Right lobe of liver (tissue), 6 donors: ENCODE measurements at regions not wholly inside any gene's neighbourhood (a gene's known extent, or its start where the extent isn't known, plus 50 kb on each side); places are given as distances from the start of the nearest gene placed in this dataset.

Experiments
- ATAC-seq, 4 donors: fragments of 200-7000 bp; cut with Tn5 transposase; one replicate each; pipeline ENCODE4 v1.9.1; 2020; ENCODE audit warnings: mild to moderate bottlenecking in 4 of 4, moderate library complexity in 4 of 4
- DNase-seq, 3 donors: peaks; one replicate each; pipeline ENCODE4 v3.0.0-alpha.2; 2020
- H3K27ac ChIP-seq, 3 donors: fragments of 200-600 bp; one replicate each; pipeline ENCODE4 v1.8.0; 2022
- H3K27me3 ChIP-seq, 2 donors: fragments of 200-600 bp; one replicate each; pipeline ENCODE4 v1.8.0; 2022
- H3K36me3 ChIP-seq, 4 donors: fragments of 200-600 bp; sonication (generic) in 1 of 4; one replicate each; pipeline versions ENCODE4 v1.5.1 to v1.8.0; 2017 to 2022; ENCODE audit warnings: control low read depth in 1 of 4
- H3K4me1 ChIP-seq, 4 donors: fragments of 200-600 bp; sonication (generic) in 1 of 4; one replicate each; pipeline versions ENCODE4 v1.5.1 to v1.8.0; 2017 to 2022; ENCODE audit warnings: control low read depth in 1 of 4
- H3K4me3 ChIP-seq, 3 donors: fragments of 200-600 bp; one replicate each; pipeline ENCODE4 v1.8.0; 2022
- H3K9me3 ChIP-seq, 4 donors: fragments of 200-600 bp; sonication (generic) in 1 of 4; one replicate each; pipeline versions ENCODE4 v1.5.1 to v1.8.0; 2017 to 2022; ENCODE audit warnings: control low read depth in 1 of 4
- POLR2A ChIP-seq: fragments of 450-650 bp; IDR thresholded peaks from one replicate; pipeline ENCODE4 v1.6.1; 2017; ENCODE audit warnings: antibody characterized with exemption, mild to moderate bottlenecking
- WGBS: methylation state at CpG from one replicate; pipeline ENCODE4 v1.1.6; 2018; ENCODE audit warnings: low coverage, low lambda C conversion rate; ENCODE audit not compliant: insufficient coverage; ENCODE audit errors: missing lambda C conversion rate; 5-methylcytosine and 5-hydroxymethylcytosine counted together
- intact Hi-C, 2 donors: fragments of 100-400 bp; cut with DNase I; formaldehyde crosslinking; loops; one replicate each; pipeline versions ENCODE4 v1.11.2 to v1.14.1; 2022
- TF ChIP-seq, protein P1 (sequence below), 4 donors: fragments of 200-600 bp in 3 of 4; fragments of 450-650 bp in 1 of 4; IDR thresholded peaks; one replicate each; pipeline versions ENCODE4 v1.5.1 to v1.8.0; 2016 to 2022; ENCODE audit warnings: antibody characterized with exemption in 4 of 4, mild to moderate bottlenecking in 2 of 4
- donor health status: DM: no; HTN: yes; CAD: no.
- donor health status: DM: no; HTN: no; CAD: no.
- donor health status: DM: no; HTN: no; CAD: no.
- donor health status: DM: no; HTN: yes; CAD: no.
- donor health status: DM: no; HTN: yes; CAD: no.

DNA sequence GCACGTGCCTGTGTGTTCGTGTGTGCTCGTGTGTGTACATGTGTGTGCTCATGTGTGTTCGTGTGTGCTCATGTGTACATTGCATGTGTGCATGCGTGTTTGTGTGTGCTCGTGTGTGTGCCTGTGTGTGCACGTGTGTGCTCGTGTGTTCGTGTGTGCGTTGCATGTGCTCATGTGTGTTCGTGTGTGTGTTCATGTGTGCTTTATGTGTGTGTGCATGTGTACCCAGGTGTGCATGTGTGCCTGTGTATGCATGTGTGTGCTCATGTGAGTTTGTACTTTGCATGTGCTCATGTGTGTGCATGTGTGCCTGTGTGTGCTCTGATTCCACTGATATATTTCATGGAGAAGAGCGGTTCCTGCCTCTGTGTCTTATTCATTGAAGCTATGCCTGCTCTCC, 265.5 kb downstream of the FOXL1 start:
- no peak for ATAC-seq
- no peak overlapping the region for H3K4me3 ChIP-seq

GRCh38 chr16:86844695-86845094, 266.3 kb downstream of the FOXL1 start:
- no peak overlapping the region for H3K27ac ChIP-seq
- DNase-seq (peak in 1 of 3 donors; percentile 0), ATAC-seq (no peak)
- H3K4me3 ChIP-seq = no peak overlapping the region
- TF ChIP-seq, protein P1, sequence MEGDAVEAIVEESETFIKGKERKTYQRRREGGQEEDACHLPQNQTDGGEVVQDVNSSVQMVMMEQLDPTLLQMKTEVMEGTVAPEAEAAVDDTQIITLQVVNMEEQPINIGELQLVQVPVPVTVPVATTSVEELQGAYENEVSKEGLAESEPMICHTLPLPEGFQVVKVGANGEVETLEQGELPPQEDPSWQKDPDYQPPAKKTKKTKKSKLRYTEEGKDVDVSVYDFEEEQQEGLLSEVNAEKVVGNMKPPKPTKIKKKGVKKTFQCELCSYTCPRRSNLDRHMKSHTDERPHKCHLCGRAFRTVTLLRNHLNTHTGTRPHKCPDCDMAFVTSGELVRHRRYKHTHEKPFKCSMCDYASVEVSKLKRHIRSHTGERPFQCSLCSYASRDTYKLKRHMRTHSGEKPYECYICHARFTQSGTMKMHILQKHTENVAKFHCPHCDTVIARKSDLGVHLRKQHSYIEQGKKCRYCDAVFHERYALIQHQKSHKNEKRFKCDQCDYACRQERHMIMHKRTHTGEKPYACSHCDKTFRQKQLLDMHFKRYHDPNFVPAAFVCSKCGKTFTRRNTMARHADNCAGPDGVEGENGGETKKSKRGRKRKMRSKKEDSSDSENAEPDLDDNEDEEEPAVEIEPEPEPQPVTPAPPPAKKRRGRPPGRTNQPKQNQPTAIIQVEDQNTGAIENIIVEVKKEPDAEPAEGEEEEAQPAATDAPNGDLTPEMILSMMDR (IDR thresholded peaks at IDR 0.05) = no peak
- no peak for TF ChIP-seq POLR2A
- H3K9me3 ChIP-seq = no peaks in the 10 kb centered on the region
- no peaks in the 10 kb centered on the region for H3K36me3 ChIP-seq
- no peaks in the 10 kb centered on the region for H3K27me3 ChIP-seq
- WGBS = 92% methylated on average over 5 of the region's 16 CpGs
- H3K4me1 ChIP-seq = no peaks in the 10 kb centered on the region
- intact Hi-C loops = no loop called here

More for the DNA sequence above, 265.5 kb downstream of the FOXL1 start:
- H3K9me3 ChIP-seq = no peaks in the 10 kb centered on the region
- intact Hi-C loops = no loop called here
- 83% methylated on average over 5 of the region's 12 CpGs for WGBS
- no peak for DNase-seq
- TF ChIP-seq, protein P1 (IDR thresholded peaks at IDR 0.05) = no peak
- no peak for TF ChIP-seq POLR2A
- no peaks in the 10 kb centered on the region for H3K36me3 ChIP-seq
- no peaks in the 10 kb centered on the region for H3K27me3 ChIP-seq
- H3K4me1 ChIP-seq = no peaks in the 10 kb centered on the region
- H3K27ac ChIP-seq = no peak overlapping the region

DNA sequence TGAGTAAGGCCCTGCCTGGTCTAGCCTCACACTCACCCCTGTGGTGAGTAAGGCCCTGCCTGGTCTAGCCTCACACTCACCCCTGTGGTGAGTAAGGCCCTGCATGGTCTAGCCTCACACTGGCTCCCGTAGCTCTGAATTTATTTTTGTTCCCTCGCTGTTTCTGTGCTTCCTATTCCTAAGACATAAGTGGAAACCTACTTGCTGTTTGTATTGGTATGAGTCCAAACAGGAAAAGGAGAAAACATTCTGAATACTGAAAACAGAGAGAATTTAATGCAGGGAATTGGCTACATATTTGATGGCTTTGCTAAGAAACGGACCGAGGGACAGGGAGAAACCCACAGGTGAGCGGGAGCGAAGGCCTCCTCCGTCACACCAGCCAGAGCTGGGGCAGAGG, 267.8 kb downstream of the FOXL1 start:
- intact Hi-C loops = no loop called here
- ATAC-seq = no peak
- Histone ChIP-seq H3K4me1 (no peaks in the 10 kb centered on the region), H3K27ac (no peak overlapping the region), H3K9me3 (no peaks in the 10 kb centered on the region), H3K4me3 (no peak overlapping the region), H3K27me3 (no peaks in the 10 kb centered on the region), H3K36me3 (no peaks in the 10 kb centered on the region)
- TF ChIP-seq, protein P1 (IDR thresholded peaks at IDR 0.05) = no peak
- TF ChIP-seq POLR2A = no peak
- no peak for DNase-seq
- WGBS = 65% methylated on average over 3 of the region's 7 CpGs

GRCh38 chr16:86848821-86849220, 270.5 kb downstream of the FOXL1 start:
- Histone ChIP-seq H3K27ac (no peak overlapping the region), H3K4me3 (no peak overlapping the region), H3K4me1 (no peaks in the 10 kb centered on the region), H3K27me3 (no peaks in the 10 kb centered on the region), H3K9me3 (no peaks in the 10 kb centered on the region), H3K36me3 (no peaks in the 10 kb centered on the region)
- WGBS = 34% methylated on average over 2 of the region's 8 CpGs
- no peak for TF ChIP-seq POLR2A
- TF ChIP-seq, protein P1 (IDR thresholded peaks at IDR 0.05) = no peak
- intact Hi-C loops = no loop called here
- no peak for DNase-seq
- no peak for ATAC-seq

DNA sequence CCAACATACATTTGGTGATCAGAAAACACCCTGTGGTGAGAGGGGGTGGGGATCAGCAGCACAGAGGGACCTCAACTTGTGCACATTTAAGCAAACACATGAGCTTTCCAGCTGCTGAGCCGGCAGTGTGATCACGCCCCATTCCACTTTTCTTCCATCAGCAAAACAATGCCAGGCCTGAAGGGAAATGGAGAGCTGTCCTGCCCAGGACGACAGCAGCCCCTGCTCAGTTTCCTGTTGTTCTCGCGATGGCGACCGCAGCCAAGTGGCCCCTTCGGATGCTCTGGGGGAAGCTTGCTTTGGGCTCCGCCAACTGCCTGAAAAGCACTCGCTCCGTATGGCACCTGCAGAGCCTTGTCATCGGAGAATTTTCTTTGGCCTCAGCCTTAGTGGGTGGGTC, 272.3 kb downstream of the FOXL1 start:
- WGBS = 58% methylated on average over 11 of the region's 12 CpGs
- ATAC-seq = no peak
- H3K4me1 ChIP-seq = no peaks in the 10 kb centered on the region
- no peak for TF ChIP-seq POLR2A
- TF ChIP-seq, protein P1 (IDR thresholded peaks at IDR 0.05) = no peak
- H3K4me3 ChIP-seq = no peak overlapping the region
- intact Hi-C loops = no loop called here
- H3K27ac ChIP-seq = no peak overlapping the region
- no peaks in the 10 kb centered on the region for H3K36me3 ChIP-seq
- H3K27me3 ChIP-seq = no peaks in the 10 kb centered on the region
- DNase-seq = no peak
- H3K9me3 ChIP-seq = no peaks in the 10 kb centered on the region
